ENCODE measurements at regions not wholly inside any gene's neighbourhood (a gene's known extent, or its start where the extent isn't known, plus 50 kb on each side); places are given as distances from the start of the nearest gene placed in this dataset.
"Not testable (repeated sequence)": the region's sequence is repeated elsewhere in the genome, so short reads cannot be mapped to it uniquely, and the experiment has no call there.

GRCh38 chr15:44857164-44857710, 99.2 kb upstream of the TERB2 start:
- H3K27me3 ChIP-seq (replicated peaks in 1 of 4; ENCODE audit: control insufficient read depth in 3 of 4, extremely low read depth in 1 of 4, insufficient read depth in 3 of 4, low read length in 3 of 4); H3K27ac ChIP-seq (ENCODE audit: low read depth, low read length); H3K23me2 ChIP-seq (ENCODE audit: low read depth, low read length); H2BK5ac ChIP-seq (ENCODE audit: low read depth, low read length); H3K9ac ChIP-seq (replicated peaks in 1 of 4; ENCODE audit: extremely low read depth in 1 of 4, low read depth in 3 of 4, low read length in 3 of 4); H2AFZ ChIP-seq (ENCODE audit: low read length); H2BK12ac ChIP-seq (ENCODE audit: low read depth, low read length); H4K5ac ChIP-seq (ENCODE audit: insufficient read length, low read depth, low read length); H2BK15ac ChIP-seq (ENCODE audit: low read length); H2AK5ac ChIP-seq (ENCODE audit: low read depth, low read length); DNase-seq (ENCODE audit: low read depth in 1 of 2, low spot score in 2 of 2); H2BK120ac ChIP-seq (replicated peaks; ENCODE audit: low read depth, low read length); H3K36me3 ChIP-seq (ENCODE audit: control insufficient read depth in 2 of 4, insufficient read depth in 4 of 4, low read length in 3 of 4); H3K23ac ChIP-seq (ENCODE audit: insufficient read length); H4K20me1 ChIP-seq (replicated peaks in 1 of 2; ENCODE audit: control insufficient read depth in 1 of 2, insufficient read depth in 2 of 2, low read length in 2 of 2); H3K56ac ChIP-seq (replicated peaks; ENCODE audit: insufficient read length, low read depth, low read length); H3K4me2 ChIP-seq (ENCODE audit: insufficient read depth in 1 of 2, low read depth in 2 of 2, low read length in 2 of 2); CTCF ChIA-PET (ENCODE audit: partially characterized antibody); H3K79me1 ChIP-seq (ENCODE audit: low read depth, low read length); H3K4me3 ChIP-seq (ENCODE audit: extremely low read depth in 1 of 4, insufficient read depth in 2 of 4, low read depth in 3 of 4, low read length in 4 of 4); H4K8ac ChIP-seq (ENCODE audit: extremely low read depth, insufficient read depth, low read length); FAIRE-seq; H3K79me2 ChIP-seq (ENCODE audit: control insufficient read depth in 1 of 2, insufficient read depth in 2 of 2, low read length in 2 of 2); H3K4me1 ChIP-seq (replicated peaks in 1 of 4; ENCODE audit: control insufficient read depth in 3 of 4, insufficient read depth in 4 of 4, low read length in 3 of 4); H3K4ac ChIP-seq (replicated peaks; ENCODE audit: insufficient read length, low read depth, low read length); H4K91ac ChIP-seq (replicated peaks; ENCODE audit: insufficient read length, low read length); H3K18ac ChIP-seq (ENCODE audit: extremely low read depth, low read length); H3K14ac ChIP-seq (ENCODE audit: insufficient read length); POLR2A ChIA-PET (ENCODE audit: partially characterized antibody); H2BK20ac ChIP-seq (ENCODE audit: low read length): not testable (repeated sequence)
- 83% methylated on average over 1 of the region's 3 CpGs; no CpG with 5 or more reads in 1 of the 2 experiments for WGBS, 2 experiments (ENCODE audit: extremely low coverage in 1 of 2, insufficient coverage in 1 of 2, insufficient read length in 1 of 2, insufficient replicate concordance in 2 of 2, low coverage in 1 of 2, low lambda C conversion rate in 2 of 2, missing lambda C conversion rate in 1 of 2)
- peaks cover 6 to 10% of the 10 kb centered on the region in 2 experiments; a peak in 3 of 4 replicates for H3K9me3 ChIP-seq (ENCODE audit: insufficient read depth in 2 of 2, low read depth in 1 of 2, low read length in 1 of 2)

GRCh38 chr15:44859088-44859487, 97.4 kb upstream of the TERB2 start:
- H3K27me3 ChIP-seq (replicated peaks in 1 of 4; ENCODE audit: control insufficient read depth in 3 of 4, extremely low read depth in 1 of 4, insufficient read depth in 3 of 4, low read length in 3 of 4); H2BK12ac ChIP-seq (ENCODE audit: low read depth, low read length); H3K14ac ChIP-seq (ENCODE audit: insufficient read length); H3K4ac ChIP-seq (replicated peaks; ENCODE audit: insufficient read length, low read depth, low read length); H3K4me1 ChIP-seq (replicated peaks in 1 of 4; ENCODE audit: control insufficient read depth in 3 of 4, insufficient read depth in 4 of 4, low read length in 3 of 4); CTCF ChIA-PET (ENCODE audit: partially characterized antibody); DNase-seq (ENCODE audit: low read depth in 1 of 2, low spot score in 2 of 2); H2BK20ac ChIP-seq (ENCODE audit: low read length); H3K4me2 ChIP-seq (ENCODE audit: insufficient read depth in 1 of 2, low read depth in 2 of 2, low read length in 2 of 2); H2AK5ac ChIP-seq (ENCODE audit: low read depth, low read length); FAIRE-seq; H3K27ac ChIP-seq (ENCODE audit: low read depth, low read length); POLR2A ChIA-PET (ENCODE audit: partially characterized antibody); H4K20me1 ChIP-seq (replicated peaks in 1 of 2; ENCODE audit: control insufficient read depth in 1 of 2, insufficient read depth in 2 of 2, low read length in 2 of 2); H3K79me1 ChIP-seq (ENCODE audit: low read depth, low read length); H2BK120ac ChIP-seq (replicated peaks; ENCODE audit: low read depth, low read length); H2BK15ac ChIP-seq (ENCODE audit: low read length); H4K8ac ChIP-seq (ENCODE audit: extremely low read depth, insufficient read depth, low read length); H2AFZ ChIP-seq (ENCODE audit: low read length); H4K5ac ChIP-seq (ENCODE audit: insufficient read length, low read depth, low read length); H3K23ac ChIP-seq (ENCODE audit: insufficient read length); H2BK5ac ChIP-seq (ENCODE audit: low read depth, low read length); H3K79me2 ChIP-seq (ENCODE audit: control insufficient read depth in 1 of 2, insufficient read depth in 2 of 2, low read length in 2 of 2); H3K4me3 ChIP-seq (ENCODE audit: extremely low read depth in 1 of 4, insufficient read depth in 2 of 4, low read depth in 3 of 4, low read length in 4 of 4); H3K56ac ChIP-seq (replicated peaks; ENCODE audit: insufficient read length, low read depth, low read length); H3K23me2 ChIP-seq (ENCODE audit: low read depth, low read length); H3K36me3 ChIP-seq (ENCODE audit: control insufficient read depth in 2 of 4, insufficient read depth in 4 of 4, low read length in 3 of 4); H4K91ac ChIP-seq (replicated peaks; ENCODE audit: insufficient read length, low read length); H3K9ac ChIP-seq (replicated peaks in 1 of 4; ENCODE audit: extremely low read depth in 1 of 4, low read depth in 3 of 4, low read length in 3 of 4); H3K18ac ChIP-seq (ENCODE audit: extremely low read depth, low read length): not testable (repeated sequence)
- 96% methylated on average over 2 of the region's 2 CpGs; no CpG with 5 or more reads in 1 of the 2 experiments for WGBS, 2 experiments (ENCODE audit: extremely low coverage in 1 of 2, insufficient coverage in 1 of 2, insufficient read length in 1 of 2, insufficient replicate concordance in 2 of 2, low coverage in 1 of 2, low lambda C conversion rate in 2 of 2, missing lambda C conversion rate in 1 of 2)
- H3K9me3 ChIP-seq (ENCODE audit: insufficient read depth in 2 of 2, low read depth in 1 of 2, low read length in 1 of 2), result peaks cover 6 to 10% of the 10 kb centered on the region in 2 experiments; a peak in 3 of 4 replicates

Data from H1 (cell line).